CD4-positive, alpha-beta T cell treated with Interleukin-10 for 1 hour (primary cell): ENCODE measurements at regions not wholly inside any gene's neighbourhood (a gene's known extent, or its start where the extent isn't known, plus 50 kb on each side); places are given as distances from the start of the nearest gene placed in this dataset.

ENCODE experiments used
- DNase-seq: peaks from one replicate; pipeline ENCODE4 v3.0.0-alpha.2; 2020

DNA sequence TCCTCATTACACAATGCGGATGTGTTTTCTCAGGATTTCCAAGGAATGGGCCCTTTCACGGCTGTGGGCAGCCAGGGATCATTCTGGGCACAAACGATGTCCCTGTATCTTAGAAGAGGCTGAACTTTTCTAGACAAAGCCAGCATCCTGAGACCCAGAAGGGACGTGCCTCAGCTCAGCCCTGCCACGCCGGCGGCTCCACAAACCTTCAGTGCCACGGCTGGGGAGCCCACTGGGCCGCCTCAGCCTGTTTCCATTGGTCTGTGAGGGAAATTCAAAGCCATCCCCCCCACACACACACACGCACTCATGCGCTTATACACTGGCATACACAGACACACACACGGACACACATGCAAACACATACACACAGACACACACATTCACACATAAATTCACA, 344.9 kb upstream of the MKI67 start:
- DNase-seq, result no peak

DNA sequence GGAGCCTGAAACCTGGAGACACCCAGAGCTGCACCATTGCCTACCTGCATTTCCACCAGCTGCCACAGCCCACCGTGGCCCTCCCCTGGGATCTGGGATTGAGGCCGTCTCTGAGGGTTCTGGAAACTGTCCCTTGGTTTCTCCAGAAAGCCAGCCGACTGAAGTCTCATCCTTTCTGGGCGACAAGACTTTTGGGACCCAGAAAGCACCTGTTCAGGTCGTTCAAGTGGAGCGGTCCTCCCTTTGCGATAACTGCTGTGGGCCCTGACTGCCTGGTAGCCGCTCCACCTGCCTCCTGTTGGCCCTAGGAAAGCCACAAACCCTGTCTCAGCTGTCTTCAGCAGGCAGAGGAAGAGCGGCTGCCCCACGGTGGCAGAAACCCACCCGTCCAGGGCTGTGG, 346.0 kb upstream of the MKI67 start:
- DNase-seq, result no peak

GRCh38 chr10:128473396-128473795, 347.2 kb upstream of the MKI67 start:
- DNase-seq, result no peak

DNA sequence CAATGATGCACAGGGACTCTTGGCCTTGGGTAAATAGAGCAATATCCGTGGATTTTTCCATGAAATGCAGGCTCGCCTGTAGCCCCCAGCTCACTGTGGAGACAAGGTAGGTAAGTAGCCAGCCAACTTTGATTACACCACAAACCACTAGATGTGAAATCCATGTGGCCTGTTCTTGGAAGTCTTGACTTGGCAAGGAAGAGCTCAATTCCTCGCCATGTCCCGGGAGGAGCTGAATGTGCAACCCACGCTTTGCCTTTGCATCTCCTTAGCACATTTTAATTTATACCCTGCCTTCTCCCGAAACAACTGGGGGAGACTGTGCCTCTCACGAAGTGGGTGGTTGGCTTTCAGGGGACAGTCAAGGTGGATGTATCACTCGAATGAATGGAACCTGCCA, 347.7 kb upstream of the MKI67 start:
- no peak for DNase-seq

GRCh38 chr10:128474571-128474970, 348.3 kb upstream of the MKI67 start:
- DNase-seq, result no peak

- DNase-seq, result no peak
Observed at GRCh38 chr10:128475686-128476367, 349.6 kb upstream of the MKI67 start.

DNA sequence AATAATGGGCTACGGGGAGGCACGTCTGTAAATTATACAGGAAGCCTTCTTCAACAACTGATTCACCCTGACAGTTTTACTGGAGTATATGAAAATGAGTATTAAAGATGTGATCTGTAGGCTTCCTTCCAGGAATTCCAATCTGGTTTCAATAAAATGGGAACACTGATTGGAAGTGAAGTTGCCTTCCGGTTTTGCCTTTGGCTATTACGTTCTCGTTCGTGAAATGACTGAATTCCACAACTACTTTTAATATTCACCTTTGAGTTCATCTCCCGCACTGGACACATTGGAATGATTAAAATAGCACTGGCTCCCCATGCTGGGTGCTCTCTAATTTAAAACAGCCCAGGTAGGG, 350.1 kb upstream of the MKI67 start:
- no peak for DNase-seq

DNA sequence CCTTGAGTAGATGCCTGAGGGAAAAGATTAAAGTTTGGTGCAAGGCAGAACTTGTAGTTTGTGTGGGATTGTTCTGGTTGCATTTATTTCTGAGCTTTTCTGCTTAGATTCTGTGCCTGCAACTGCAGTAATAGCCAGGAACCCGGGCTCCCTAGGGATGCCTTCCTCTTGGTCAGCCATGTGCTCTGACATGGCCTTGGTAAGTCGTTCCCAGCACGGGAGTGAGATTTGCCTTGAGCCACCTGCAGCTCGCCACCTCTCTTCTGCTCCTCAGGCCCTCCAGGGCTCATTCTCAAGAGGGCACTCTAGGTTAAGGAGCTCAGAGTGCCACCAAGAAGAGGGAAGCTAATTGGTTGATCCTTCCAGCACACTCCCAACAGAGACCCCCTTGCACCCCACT, 350.6 kb upstream of the MKI67 start:
- DNase-seq, result no peak

GRCh38 chr10:128480601-128481000, 354.4 kb upstream of the MKI67 start:
- DNase-seq, result no peak

DNA sequence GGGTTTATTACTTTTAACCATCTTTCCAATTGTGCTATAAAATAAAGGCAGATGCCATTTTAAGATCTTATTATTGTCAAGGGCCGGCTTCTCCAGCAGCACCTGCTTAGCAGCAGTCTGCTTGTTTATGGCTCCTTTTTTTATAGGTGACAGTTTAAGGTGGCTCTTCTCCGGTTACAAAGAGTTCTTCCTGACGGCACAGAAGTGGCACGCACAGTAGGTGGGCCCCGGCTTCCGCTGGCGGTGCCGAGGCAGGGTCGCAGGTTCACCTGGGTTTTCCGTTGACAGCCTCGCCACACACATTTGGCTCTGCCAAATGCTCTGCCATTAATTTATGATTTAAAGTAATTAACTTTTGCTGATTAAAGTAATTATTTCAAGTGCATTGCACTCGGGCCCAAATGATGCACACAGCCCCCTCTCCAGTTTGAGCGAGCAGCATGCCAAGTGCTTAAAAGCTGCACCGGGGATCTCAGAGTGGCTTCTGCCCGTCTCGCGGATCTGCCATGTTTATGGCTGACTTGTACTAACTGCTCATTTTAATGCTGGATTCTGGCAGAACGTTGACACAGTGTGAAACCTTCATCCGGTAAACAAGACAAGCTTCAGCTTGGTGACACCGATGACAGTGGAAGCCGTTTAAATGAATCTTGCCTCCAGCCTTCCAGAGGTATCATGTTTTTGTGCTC, 355.1 kb upstream of the MKI67 start:
- DNase-seq, result no peak

GRCh38 chr10:128482052-128482451, 355.8 kb upstream of the MKI67 start:
- no peak for DNase-seq

- no peak for DNase-seq
Observed at GRCh38 chr10:128483216-128483615, 357.0 kb upstream of the MKI67 start.

DNA sequence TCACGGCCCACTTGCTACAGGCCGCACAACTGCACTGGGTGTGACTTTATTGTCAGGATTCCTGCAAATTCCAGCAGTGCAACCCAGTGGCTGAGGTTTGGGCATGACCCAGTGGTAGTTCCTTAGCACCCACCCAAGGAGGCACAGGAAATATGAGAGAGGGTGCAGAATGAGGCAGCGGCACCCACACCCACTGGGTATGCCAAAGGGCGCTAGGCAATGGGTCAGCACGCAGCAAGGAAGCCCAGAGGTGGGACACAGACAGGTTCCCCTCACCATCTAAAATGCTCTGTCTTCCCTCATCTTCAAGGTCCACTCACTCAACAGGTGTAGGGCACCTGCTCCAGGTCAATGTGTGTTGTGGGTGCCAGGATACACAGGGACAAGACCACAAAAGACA, 357.8 kb upstream of the MKI67 start:
- DNase-seq, result no peak

GRCh38 chr10:128485701-128486235, 359.5 kb upstream of the MKI67 start:
- DNase-seq, result no peak

DNA sequence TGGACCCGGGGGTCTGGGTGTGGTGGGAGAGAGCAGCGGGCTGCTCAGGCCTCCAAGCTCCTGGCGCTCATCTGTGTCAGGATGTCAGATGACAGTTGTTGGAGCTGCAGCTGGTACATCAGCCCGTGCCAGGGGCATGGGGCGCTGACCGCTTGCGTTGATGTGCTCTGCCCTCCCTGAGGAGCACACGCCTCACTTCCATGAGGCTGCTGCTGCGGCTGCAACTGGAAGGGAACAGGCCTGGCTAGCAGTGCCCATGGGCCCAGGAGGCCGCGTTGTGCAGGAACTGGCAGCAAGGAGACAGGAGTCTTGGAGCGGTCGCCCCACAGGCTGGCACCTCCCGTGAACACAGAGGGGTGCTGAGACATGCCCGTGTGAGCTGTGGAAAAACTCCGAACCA, 361.3 kb upstream of the MKI67 start:
- no peak for DNase-seq

- DNase-seq, result no peak
Observed at GRCh38 chr10:128489324-128490247, 363.4 kb upstream of the MKI67 start.

DNA sequence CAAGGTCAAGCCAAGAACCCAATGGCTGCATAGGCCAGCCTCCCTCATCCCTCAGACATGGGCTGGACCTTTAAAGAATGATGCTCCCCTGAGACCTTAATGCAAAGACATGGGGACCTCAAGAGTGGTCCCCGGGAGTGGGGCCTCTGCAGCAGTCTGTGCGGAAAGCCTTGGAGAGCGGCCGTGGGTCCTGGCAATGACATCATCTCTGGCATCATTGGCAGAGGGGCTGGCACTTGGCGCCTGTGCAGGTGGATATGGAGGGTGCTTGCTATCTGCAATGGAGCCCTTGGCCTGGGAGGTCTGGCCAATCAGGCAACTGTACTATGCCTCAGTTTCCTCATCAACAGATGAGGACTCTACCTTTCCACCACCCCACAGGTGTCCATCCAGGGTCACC, 365.5 kb upstream of the MKI67 start:
- DNase-seq, result no peak

GRCh38 chr10:128493811-128494210, 367.6 kb upstream of the MKI67 start:
- no peak for DNase-seq

DNA sequence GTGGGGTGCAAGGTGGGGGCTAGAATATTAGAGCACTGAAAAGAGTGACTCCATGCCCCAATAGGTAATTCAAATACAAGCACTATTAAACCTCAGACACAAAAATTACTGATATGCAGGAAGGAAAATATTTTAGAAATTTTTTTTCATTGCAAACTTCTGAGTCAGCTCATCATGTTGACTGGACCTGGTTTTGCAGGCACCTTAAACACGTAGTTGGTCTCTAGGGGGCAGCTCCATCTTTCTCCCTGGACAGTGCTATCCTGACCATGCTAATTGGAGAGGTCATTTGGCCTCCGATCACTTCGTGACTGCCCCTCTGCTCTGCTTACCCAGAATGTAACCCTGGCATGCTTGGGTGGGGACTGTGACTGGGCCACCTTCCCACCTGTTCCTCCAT, 368.4 kb upstream of the MKI67 start:
- no peak for DNase-seq

- no peak for DNase-seq
Observed at GRCh38 chr10:128497660-128498377, 371.6 kb upstream of the MKI67 start.

DNA sequence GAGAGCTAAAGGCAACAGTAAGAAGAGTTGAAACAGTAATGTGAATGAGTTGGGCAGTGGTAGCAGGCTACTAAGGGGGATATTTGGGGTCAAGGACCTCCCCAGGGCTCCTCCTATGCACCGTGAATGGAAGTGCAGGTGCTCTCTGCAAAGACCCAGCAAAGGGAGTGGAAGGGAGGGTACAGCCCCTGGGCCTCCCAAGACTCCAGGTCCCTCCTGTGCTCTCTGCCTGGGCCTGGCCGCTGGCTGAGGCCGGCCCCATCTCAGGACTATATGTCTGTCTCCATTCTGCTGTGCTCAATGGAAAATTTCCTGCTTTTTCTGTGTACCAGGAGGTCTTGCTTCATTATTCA, 372.1 kb upstream of the MKI67 start:
- no peak for DNase-seq

DNA sequence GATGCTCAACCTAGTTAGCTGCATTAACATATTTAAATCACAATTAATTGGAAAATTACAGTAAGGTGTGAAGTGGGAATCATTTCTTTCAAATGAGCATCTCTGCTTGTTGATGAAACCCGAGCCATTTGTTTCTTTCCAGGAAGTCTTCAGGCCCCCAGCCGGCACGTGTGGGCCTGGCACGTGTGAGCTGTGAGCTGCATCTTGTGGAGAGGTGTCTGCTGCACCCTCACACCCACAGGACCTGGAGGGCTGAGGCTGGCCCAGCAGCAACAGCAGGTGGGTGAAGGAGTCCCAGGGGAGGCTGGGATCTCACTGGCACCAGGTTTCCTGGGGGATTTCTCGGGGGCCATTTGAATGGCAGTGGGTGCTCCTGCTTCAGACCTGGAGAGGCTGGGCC, 372.5 kb upstream of the MKI67 start:
- no peak for DNase-seq

GRCh38 chr10:128499486-128499885, 373.3 kb upstream of the MKI67 start:
- DNase-seq, result no peak
